HepG2 (cell line): ENCODE measurements at regions not wholly inside any gene's neighbourhood (a gene's known extent, or its start where the extent isn't known, plus 50 kb on each side); places are given as distances from the start of the nearest gene placed in this dataset.

ENCODE experiments used
- ATAC-seq: fragments of 200-7000 bp; cut with Tn5 transposase; 3 replicates; pipeline ENCODE4 v1.9.1; 2020; ENCODE audit warnings: mild to moderate bottlenecking, moderate library complexity
- BruUV-seq: library from RNA; stranded (reverse); fragments of 400-500 nt; replicated peaks from 2 replicates; lab custom pipeline; 2021; lab: Mats Ljungman, UMichigan
- CTCF ChIA-PET: fragments of 300-600 bp; formaldehyde crosslinking; extraction: SDS; loops from one replicate; lab custom pipeline; 2021; ENCODE audit warnings: low total read pairs, inconsistent platforms, low intra/inter-chr PET ratio; lab: Yijun Ruan, JAX
- POLR2A ChIA-PET: fragments of 350-600 bp; sonication (Branson Sonifier 250); formaldehyde crosslinking; loops from one replicate; lab custom pipeline; 2020; ENCODE audit warnings: antibody characterized with exemption, inconsistent platforms; lab: Yijun Ruan, JAX
- DNase-seq: peaks from one replicate; pipeline ENCODE4 v3.0.0-alpha.2; 2015; ENCODE audit warnings: low spot score
- FAIRE-seq: peaks from 3 replicates; lab custom pipeline; 2011; peaks lifted over from hg19 to GRCh38; lab: Jason Lieb, UNC
- H2AFZ ChIP-seq: one replicate; pipeline ENCODE4 v1.6.1; 2011; ENCODE audit warnings: low read length, inconsistent platforms
- H3K27ac ChIP-seq: fragments of 300-600 bp; 3 replicates; pipeline ENCODE4 v1.8.0; 2011; ENCODE audit warnings: mixed run types, mild to moderate bottlenecking, mixed read lengths, low read length, inconsistent platforms; ENCODE audit not compliant: insufficient read depth; ENCODE audit errors: extremely low read length
- H3K27me3 ChIP-seq, 2 experiments: fragments of 200-600 bp in 1 of 2; 2 replicates in 1 of 2; 3 replicates in 1 of 2; pipeline versions ENCODE4 v1.6.0 to v1.8.0; 2011; ENCODE audit warnings: low read length in 2 of 2, mild to moderate bottlenecking in 2 of 2, moderate library complexity in 2 of 2, inconsistent platforms in 1 of 2; ENCODE audit not compliant: insufficient read depth in 2 of 2, control insufficient read depth in 1 of 2
- H3K36me3 ChIP-seq, 2 experiments: fragments of 200-600 bp in 1 of 2; replicated peaks in 1 of 2; 2 replicates in 1 of 2; 3 replicates in 1 of 2; pipeline versions ENCODE4 v1.5.1 to v1.8.0; 2011; ENCODE audit warnings: low read length in 2 of 2, inconsistent platforms in 1 of 2; ENCODE audit not compliant: insufficient read depth in 2 of 2, control insufficient read depth in 1 of 2
- H3K4me1 ChIP-seq: 2 replicates; pipeline ENCODE4 v1.5.1; 2012; ENCODE audit warnings: low read length, inconsistent platforms; ENCODE audit not compliant: insufficient read depth
- H3K4me2 ChIP-seq: 2 replicates; pipeline ENCODE4 v1.6.0; 2011; ENCODE audit warnings: low read depth, low read length, inconsistent platforms
- H3K4me3 ChIP-seq, 3 experiments: fragments of 200-600 bp in 1 of 3; sonication (generic), shearing (Covaris generic) in 1 of 3; replicated peaks in 1 of 3; 2 replicates each; pipeline ENCODE4 v1.5.1; 2011 to 2016; ENCODE audit warnings: low read length in 3 of 3, inconsistent platforms in 2 of 3, low read depth in 2 of 3, mild to moderate bottlenecking in 2 of 3, control low read depth in 1 of 3, mixed read lengths in 1 of 3; ENCODE audit not compliant: insufficient read depth in 1 of 3
- H3K79me2 ChIP-seq: one replicate; pipeline ENCODE4 v1.6.1; 2011; ENCODE audit warnings: low read length, inconsistent platforms; ENCODE audit not compliant: insufficient read depth
- H3K9ac ChIP-seq: 2 replicates; pipeline ENCODE4 v1.6.0; 2011; ENCODE audit warnings: mild to moderate bottlenecking, low read depth, low read length, inconsistent platforms; ENCODE audit not compliant: insufficient read depth
- H3K9me3 ChIP-seq: 2 replicates; pipeline ENCODE4 v1.5.1; 2012; ENCODE audit warnings: mild to moderate bottlenecking, low read length
- H4K20me1 ChIP-seq: 2 replicates; pipeline ENCODE4 v1.6.0; 2011; ENCODE audit warnings: inconsistent platforms, mild to moderate bottlenecking, low read length, moderate library complexity; ENCODE audit not compliant: insufficient read depth
- ATM ChIP-seq: fragments of 450-650 bp; IDR thresholded peaks from 2 replicates; pipeline ENCODE4 v1.7.1; 2017; ENCODE audit warnings: mild to moderate bottlenecking, borderline replicate concordance
- CENPBD1 ChIP-seq: sonication (generic); formaldehyde crosslinking; IDR thresholded peaks from 2 replicates; pipeline ENCODE4 v1.8.0; 2022; ENCODE audit warnings: missing genetic modification reagents, low read depth, mild to moderate bottlenecking, borderline replicate concordance
- DNMT3B ChIP-seq: conservative IDR thresholded peaks from 2 replicates; pipeline ENCODE4 v1.6.1; 2016; ENCODE audit warnings: missing biosample characterization, control low read depth
- POLR2G ChIP-seq: fragments of 200-400 bp; formaldehyde crosslinking; IDR thresholded peaks from 2 replicates; pipeline ENCODE4 v1.6.1; 2018; ENCODE audit warnings: mild to moderate bottlenecking, low read depth, low read length, moderate library complexity
- RFX1 ChIP-seq: fragments of 450-650 bp; IDR thresholded peaks from 2 replicates; pipeline ENCODE4 v1.6.1; 2017
- ZEB1 ChIP-seq: IDR thresholded peaks from 2 replicates; pipeline ENCODE4 v1.6.1; 2012; ENCODE audit warnings: mild to moderate bottlenecking, low read depth, inconsistent platforms; ENCODE audit not compliant: insufficient replicate concordance
- WGBS: methylation state at CpG from one replicate; pipeline ENCODE4 v1.1.6; 2017; ENCODE audit warnings: low lambda C conversion rate; 5-methylcytosine and 5-hydroxymethylcytosine counted together
- in situ Hi-C: cut with HindIII; loops from 2 replicates; pipeline ENCODE4 v1.10.0; 2017; ENCODE audit warnings: low pct_unique_long_range_greater_than_20kb; ENCODE audit not compliant: extremely low pct_ligation_motif_present
- intact Hi-C: fragments of 100-400 bp; cut with micrococcal nuclease; formaldehyde crosslinking; loops from one replicate; pipeline ENCODE4 v1.10.0; 2022; ENCODE audit not compliant: unreplicated experiment

DNA sequence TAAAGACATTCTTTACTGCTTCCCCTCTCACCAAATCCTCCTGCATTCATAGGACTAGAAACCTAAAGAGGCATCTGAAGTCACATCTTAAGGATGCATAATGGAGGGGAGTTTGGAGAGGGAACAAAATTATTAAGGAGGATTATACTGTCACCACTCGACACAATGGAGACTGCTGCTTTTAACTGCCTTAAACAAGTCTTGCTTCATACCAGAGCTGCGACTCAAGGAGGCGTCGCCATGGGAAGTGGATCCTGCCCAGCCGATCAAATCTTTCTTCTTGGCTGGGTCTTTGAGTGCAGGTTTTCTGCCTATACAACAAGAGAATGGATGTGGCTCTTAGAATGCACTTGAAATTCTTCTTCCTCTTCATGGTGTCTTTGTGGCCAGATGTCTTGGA is 66.7 kb upstream of the FOXE1 start:
- Histone ChIP-seq H3K27ac (no peak overlapping the region), H3K36me3 (no peaks in the 10 kb centered on the region), H3K4me2 (no peak overlapping the region), H4K20me1 (no peaks in the 10 kb centered on the region), H3K9me3 (no peaks in the 10 kb centered on the region), H3K4me3 (no peak overlapping the region), H3K4me1 (peaks cover 22% of the 10 kb centered on the region), H3K9ac (no peak overlapping the region), H3K27me3 (no peaks in the 10 kb centered on the region), H2AFZ (no peak overlapping the region), H3K79me2 (no peaks in the 10 kb centered on the region)
- no peak for FAIRE-seq
- intact Hi-C loops = no loop called here
- in situ Hi-C loops = no loop called here
- ChIA-PET POLR2A (no interaction called here), CTCF (no interaction called here)
- WGBS = 74% methylated on average over 5 of the region's 5 CpGs
- BruUV-seq = no TSS peak
- TF ChIP-seq DNMT3B = no peak
- no peak for TF ChIP-seq RFX1
- no peak for TF ChIP-seq POLR2G
- TF ChIP-seq CENPBD1 (CRISPR knock-in tag) = no peak
- no peak for TF ChIP-seq ATM
- DNase-seq = no peak
- no peak for ATAC-seq

DNA sequence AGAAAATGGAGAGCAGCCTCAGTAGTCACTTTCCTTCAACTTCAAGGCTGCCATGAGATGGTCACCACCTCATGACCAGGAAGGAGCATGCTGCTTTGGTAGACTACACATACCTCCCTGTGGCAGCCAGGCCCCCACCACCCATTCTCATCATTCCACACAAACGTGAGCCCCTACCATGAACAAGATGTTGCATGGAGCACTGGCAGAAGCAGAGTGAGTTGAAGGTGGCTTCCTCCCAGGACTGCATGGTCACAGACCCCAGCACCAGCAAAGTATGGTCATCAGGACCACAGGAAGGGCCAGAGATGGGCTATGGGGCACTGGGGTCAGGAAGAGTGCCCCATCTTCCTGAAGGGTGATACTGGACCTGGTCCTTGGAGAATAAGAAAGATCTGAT is 65.5 kb upstream of the FOXE1 start:
- no peak overlapping the region for H3K27ac ChIP-seq
- H3K9me3 ChIP-seq = no peaks in the 10 kb centered on the region
- intact Hi-C loops (no loop called here), in situ Hi-C loops (no loop called here)
- CTCF ChIA-PET = no interaction called here
- H4K20me1 ChIP-seq = no peaks in the 10 kb centered on the region
- no peak for DNase-seq
- H3K79me2 ChIP-seq = no peaks in the 10 kb centered on the region
- H3K36me3 ChIP-seq = no peaks in the 10 kb centered on the region
- TF ChIP-seq ZEB1 = no peak
- no peak overlapping the region for H3K4me3 ChIP-seq
- H3K4me1 ChIP-seq = peaks cover 22% of the 10 kb centered on the region
- H3K27me3 ChIP-seq = no peaks in the 10 kb centered on the region
- H3K4me2 ChIP-seq = no peak overlapping the region
- no peak for FAIRE-seq
- 29% methylated on average over 1 of the region's 1 CpG for WGBS
- POLR2A ChIA-PET = no interaction called here
- ATAC-seq = no peak
- H2AFZ ChIP-seq = no peak overlapping the region
- no TSS peak for BruUV-seq
- H3K9ac ChIP-seq = no peak overlapping the region
